Panc1 (cell line): ENCODE measurements at regions not wholly inside any gene's neighbourhood (a gene's known extent, or its start where the extent isn't known, plus 50 kb on each side); places are given as distances from the start of the nearest gene placed in this dataset.

Source experiments
- ATAC-seq: fragments of 200-7000 bp; cut with Tn5 transposase; 2 replicates; pipeline ENCODE4 v1.9.1; 2020; ENCODE audit warnings: mild to moderate bottlenecking, moderate library complexity
- BruUV-seq: library from RNA; stranded (reverse); fragments of 400-500 nt; replicated peaks from 2 replicates; lab custom pipeline; 2021; lab: Mats Ljungman, UMichigan
- CTCF ChIA-PET: fragments of 300-600 bp; sonication (Branson Sonifier 250); formaldehyde crosslinking; loops from one replicate; lab custom pipeline; 2022; ENCODE audit warnings: antibody characterized with exemption; lab: Charles Lee
- POLR2A ChIA-PET: fragments of 300-600 bp; sonication (Branson Sonifier 250); formaldehyde crosslinking; loops from one replicate; lab custom pipeline; 2022; ENCODE audit warnings: antibody characterized with exemption; lab: Charles Lee
- DNase-seq: peaks from one replicate; pipeline ENCODE4 v3.0.0-alpha.2; 2010; ENCODE audit warnings: low read depth, low spot score
- H3K27ac ChIP-seq: 2 replicates; pipeline ENCODE4 v1.5.1; 2011; ENCODE audit warnings: mild to moderate bottlenecking, low read length, inconsistent platforms
- H3K27me3 ChIP-seq: fragments of 200-500 bp; sonication (Bioruptor generic); 2 replicates; pipeline ENCODE4 v1.6.0; 2014; ENCODE audit warnings: low read length, inconsistent platforms; ENCODE audit not compliant: control insufficient read depth, insufficient read depth
- H3K36me3 ChIP-seq: fragments of 200-500 bp; sonication (Bioruptor generic); 2 replicates; pipeline ENCODE4 v1.5.1; 2014; ENCODE audit warnings: inconsistent platforms, mild to moderate bottlenecking, low read length, moderate library complexity; ENCODE audit not compliant: control insufficient read depth, insufficient read depth
- H3K4me1 ChIP-seq: 2 replicates; pipeline ENCODE4 v1.5.1; 2011; ENCODE audit warnings: inconsistent platforms, mild to moderate bottlenecking, low read length, moderate library complexity; ENCODE audit not compliant: control insufficient read depth, insufficient read depth
- H3K4me3 ChIP-seq, 2 experiments: 2 replicates each; pipeline ENCODE4 v1.5.1; 2011 to 2012; ENCODE audit warnings: low read depth in 2 of 2, low read length in 2 of 2, mild to moderate bottlenecking in 2 of 2, inconsistent platforms in 1 of 2, moderate library complexity in 1 of 2
- H3K9me3 ChIP-seq: fragments of 200-500 bp; sonication (Bioruptor generic); 2 replicates; pipeline ENCODE4 v1.5.1; 2014; ENCODE audit warnings: low read depth, mild to moderate bottlenecking, inconsistent platforms, low read length, moderate library complexity; ENCODE audit not compliant: control insufficient read depth, insufficient read depth
- POLR2AphosphoS5 ChIP-seq: IDR thresholded peaks from 2 replicates; pipeline ENCODE4 v1.6.1; 2012; ENCODE audit warnings: mild to moderate bottlenecking, low read depth, low read length, moderate library complexity
- SIN3A ChIP-seq: IDR thresholded peaks from 2 replicates; pipeline ENCODE4 v1.6.1; 2012; ENCODE audit warnings: low read depth, mild to moderate bottlenecking, low read length, moderate library complexity, borderline replicate concordance; ENCODE audit not compliant: insufficient read depth
- TCF7L2 ChIP-seq: IDR thresholded peaks from 2 replicates; pipeline ENCODE4 v1.6.1; 2011; ENCODE audit warnings: mild to moderate bottlenecking, low read depth, low read length, inconsistent platforms
- in situ Hi-C: cut with HindIII; loops from 2 replicates; pipeline ENCODE4 v1.10.0; 2016; ENCODE audit warnings: low sequenced_read_pairs, low pct_unique_long_range_greater_than_20kb
- intact Hi-C: fragments of 100-400 bp; cut with micrococcal nuclease; formaldehyde crosslinking; loops from one replicate; pipeline ENCODE4 v1.10.0; 2022; ENCODE audit not compliant: unreplicated experiment
- TF ChIP-seq, protein P1 (sequence below), 2 experiments: IDR thresholded peaks; 2 replicates each; pipeline ENCODE4 v1.6.1; 2011 to 2012; ENCODE audit warnings: low read depth in 2 of 2, control low read depth in 1 of 2, low read length in 1 of 2, mild to moderate bottlenecking in 1 of 2, moderate library complexity in 1 of 2; ENCODE audit not compliant: insufficient read depth in 1 of 2
- TF ChIP-seq, protein P2 (sequence below): fragments of 450-650 bp; IDR thresholded peaks from 2 replicates; pipeline ENCODE4 v1.5.1; 2017; ENCODE audit warnings: mild to moderate bottlenecking

DNA sequence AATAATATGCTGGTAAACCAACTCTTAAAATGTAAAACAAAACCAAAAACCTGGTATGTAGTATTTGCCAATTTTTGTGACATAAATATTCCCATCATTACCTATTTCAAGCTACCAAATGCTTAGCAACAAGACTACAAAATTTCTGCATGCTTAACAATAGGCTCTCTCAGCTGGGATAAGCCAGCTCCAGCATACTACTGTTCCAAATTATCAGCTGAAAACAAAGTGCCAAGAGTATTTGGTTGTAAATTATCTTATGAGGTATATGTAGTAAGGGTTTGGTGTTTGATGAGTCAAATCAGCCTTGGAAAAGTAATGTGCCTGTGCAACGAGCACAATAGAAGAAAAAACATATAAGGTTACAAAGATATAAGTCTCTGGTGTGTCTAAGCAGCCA, 263.2 kb downstream of the HGF start:
- no peak for ATAC-seq
- ChIA-PET POLR2A (no interaction called here), CTCF (no interaction called here)
- TF ChIP-seq, protein P1, sequence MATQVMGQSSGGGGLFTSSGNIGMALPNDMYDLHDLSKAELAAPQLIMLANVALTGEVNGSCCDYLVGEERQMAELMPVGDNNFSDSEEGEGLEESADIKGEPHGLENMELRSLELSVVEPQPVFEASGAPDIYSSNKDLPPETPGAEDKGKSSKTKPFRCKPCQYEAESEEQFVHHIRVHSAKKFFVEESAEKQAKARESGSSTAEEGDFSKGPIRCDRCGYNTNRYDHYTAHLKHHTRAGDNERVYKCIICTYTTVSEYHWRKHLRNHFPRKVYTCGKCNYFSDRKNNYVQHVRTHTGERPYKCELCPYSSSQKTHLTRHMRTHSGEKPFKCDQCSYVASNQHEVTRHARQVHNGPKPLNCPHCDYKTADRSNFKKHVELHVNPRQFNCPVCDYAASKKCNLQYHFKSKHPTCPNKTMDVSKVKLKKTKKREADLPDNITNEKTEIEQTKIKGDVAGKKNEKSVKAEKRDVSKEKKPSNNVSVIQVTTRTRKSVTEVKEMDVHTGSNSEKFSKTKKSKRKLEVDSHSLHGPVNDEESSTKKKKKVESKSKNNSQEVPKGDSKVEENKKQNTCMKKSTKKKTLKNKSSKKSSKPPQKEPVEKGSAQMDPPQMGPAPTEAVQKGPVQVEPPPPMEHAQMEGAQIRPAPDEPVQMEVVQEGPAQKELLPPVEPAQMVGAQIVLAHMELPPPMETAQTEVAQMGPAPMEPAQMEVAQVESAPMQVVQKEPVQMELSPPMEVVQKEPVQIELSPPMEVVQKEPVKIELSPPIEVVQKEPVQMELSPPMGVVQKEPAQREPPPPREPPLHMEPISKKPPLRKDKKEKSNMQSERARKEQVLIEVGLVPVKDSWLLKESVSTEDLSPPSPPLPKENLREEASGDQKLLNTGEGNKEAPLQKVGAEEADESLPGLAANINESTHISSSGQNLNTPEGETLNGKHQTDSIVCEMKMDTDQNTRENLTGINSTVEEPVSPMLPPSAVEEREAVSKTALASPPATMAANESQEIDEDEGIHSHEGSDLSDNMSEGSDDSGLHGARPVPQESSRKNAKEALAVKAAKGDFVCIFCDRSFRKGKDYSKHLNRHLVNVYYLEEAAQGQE (IDR thresholded peaks at IDR 0.05; ENCODE audit: insufficient read depth in 1 of 2, low read depth in 2 of 2, low read length in 1 of 2) = no peak
- TF ChIP-seq, protein P2, sequence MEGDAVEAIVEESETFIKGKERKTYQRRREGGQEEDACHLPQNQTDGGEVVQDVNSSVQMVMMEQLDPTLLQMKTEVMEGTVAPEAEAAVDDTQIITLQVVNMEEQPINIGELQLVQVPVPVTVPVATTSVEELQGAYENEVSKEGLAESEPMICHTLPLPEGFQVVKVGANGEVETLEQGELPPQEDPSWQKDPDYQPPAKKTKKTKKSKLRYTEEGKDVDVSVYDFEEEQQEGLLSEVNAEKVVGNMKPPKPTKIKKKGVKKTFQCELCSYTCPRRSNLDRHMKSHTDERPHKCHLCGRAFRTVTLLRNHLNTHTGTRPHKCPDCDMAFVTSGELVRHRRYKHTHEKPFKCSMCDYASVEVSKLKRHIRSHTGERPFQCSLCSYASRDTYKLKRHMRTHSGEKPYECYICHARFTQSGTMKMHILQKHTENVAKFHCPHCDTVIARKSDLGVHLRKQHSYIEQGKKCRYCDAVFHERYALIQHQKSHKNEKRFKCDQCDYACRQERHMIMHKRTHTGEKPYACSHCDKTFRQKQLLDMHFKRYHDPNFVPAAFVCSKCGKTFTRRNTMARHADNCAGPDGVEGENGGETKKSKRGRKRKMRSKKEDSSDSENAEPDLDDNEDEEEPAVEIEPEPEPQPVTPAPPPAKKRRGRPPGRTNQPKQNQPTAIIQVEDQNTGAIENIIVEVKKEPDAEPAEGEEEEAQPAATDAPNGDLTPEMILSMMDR = no peak
- TF ChIP-seq TCF7L2 (no peak), POLR2AphosphoS5 (no peak), SIN3A (no peak)
- DNase-seq = no peak
- no peaks in the 10 kb centered on the region for H3K4me1 ChIP-seq
- H3K4me3 ChIP-seq = no peak overlapping the region
- H3K27me3 ChIP-seq = no peaks in the 10 kb centered on the region; the same call in 1 of the 2 replicates
- no peaks in the 10 kb centered on the region for H3K36me3 ChIP-seq
- no peaks in the 10 kb centered on the region for H3K9me3 ChIP-seq
- intact Hi-C loops = loop anchor here (10.0 kb wide), 1 partner anchor 1098 kb away; no protein-coding TSS in a partner anchor
- H3K27ac ChIP-seq = no peak overlapping the region
- no TSS peak for BruUV-seq
- in situ Hi-C loops = no loop called here

DNA sequence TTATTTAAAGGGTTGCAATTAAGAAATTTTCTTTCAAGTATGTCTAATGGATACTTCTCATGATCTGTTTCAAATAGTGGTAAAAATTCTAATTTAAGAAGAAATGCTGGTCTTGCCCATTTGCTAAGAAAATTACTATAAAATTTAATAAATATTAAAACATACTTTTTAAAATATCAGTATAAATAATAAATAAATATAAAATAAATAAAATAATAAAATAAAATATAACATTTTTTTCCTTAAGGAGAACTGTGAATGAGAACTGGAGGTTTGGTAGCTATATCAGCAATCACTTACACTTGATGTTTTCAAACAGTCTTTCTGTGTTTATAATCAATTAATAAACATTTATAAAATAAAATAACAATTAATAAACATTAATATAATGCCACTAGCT, 266.1 kb downstream of the HGF start:
- intact Hi-C loops = loop anchor here (10.0 kb wide), 1 partner anchor 1101 kb away; no protein-coding TSS in a partner anchor
- in situ Hi-C loops = no loop called here
- H3K9me3 ChIP-seq = no peaks in the 10 kb centered on the region

More for the DNA sequence above, 266.1 kb downstream of the HGF start:
- no TSS peak for BruUV-seq
- H3K4me1 ChIP-seq = peaks cover 6% of the 10 kb centered on the region
- CTCF ChIA-PET = no interaction called here
- DNase-seq = no peak
- TF ChIP-seq POLR2AphosphoS5 = no peak
- TF ChIP-seq, protein P2 = no peak
- no peak for TF ChIP-seq SIN3A
- TF ChIP-seq, protein P1 (IDR thresholded peaks at IDR 0.05; ENCODE audit: insufficient read depth in 1 of 2, low read depth in 2 of 2, low read length in 1 of 2) = no peak
- no peak for TF ChIP-seq TCF7L2
- H3K27me3 ChIP-seq = no peaks in the 10 kb centered on the region; the same call in 1 of the 2 replicates
- no peak overlapping the region for H3K27ac ChIP-seq
- H3K36me3 ChIP-seq = no peaks in the 10 kb centered on the region
- ATAC-seq = no peak
- POLR2A ChIA-PET = no interaction called here
- H3K4me3 ChIP-seq = no peak overlapping the region
